Thyroid gland (tissue), 4 donors: ENCODE measurements at regions not wholly inside any gene's neighbourhood (a gene's known extent, or its start where the extent isn't known, plus 50 kb on each side); places are given as distances from the start of the nearest gene placed in this dataset.

Experiments
- POLR2A ChIP-seq, 2 donors: fragments of 450-650 bp; IDR thresholded peaks; one replicate each; pipeline ENCODE4 v1.6.1; 2017; ENCODE audit warnings: antibody characterized with exemption in 2 of 2, mild to moderate bottlenecking in 2 of 2, moderate library complexity in 1 of 2
- TF ChIP-seq, protein P1 (sequence below), 6 experiments: fragments of 200-600 bp in 3 of 6; fragments of 450-650 bp in 3 of 6; sonication (generic) in 3 of 6; IDR thresholded peaks; one replicate each; pipeline ENCODE4 v1.5.1; 2016 to 2019; ENCODE audit warnings: antibody characterized with exemption in 6 of 6, mild to moderate bottlenecking in 2 of 6, inconsistent platforms in 1 of 6, moderate library complexity in 1 of 6

DNA sequence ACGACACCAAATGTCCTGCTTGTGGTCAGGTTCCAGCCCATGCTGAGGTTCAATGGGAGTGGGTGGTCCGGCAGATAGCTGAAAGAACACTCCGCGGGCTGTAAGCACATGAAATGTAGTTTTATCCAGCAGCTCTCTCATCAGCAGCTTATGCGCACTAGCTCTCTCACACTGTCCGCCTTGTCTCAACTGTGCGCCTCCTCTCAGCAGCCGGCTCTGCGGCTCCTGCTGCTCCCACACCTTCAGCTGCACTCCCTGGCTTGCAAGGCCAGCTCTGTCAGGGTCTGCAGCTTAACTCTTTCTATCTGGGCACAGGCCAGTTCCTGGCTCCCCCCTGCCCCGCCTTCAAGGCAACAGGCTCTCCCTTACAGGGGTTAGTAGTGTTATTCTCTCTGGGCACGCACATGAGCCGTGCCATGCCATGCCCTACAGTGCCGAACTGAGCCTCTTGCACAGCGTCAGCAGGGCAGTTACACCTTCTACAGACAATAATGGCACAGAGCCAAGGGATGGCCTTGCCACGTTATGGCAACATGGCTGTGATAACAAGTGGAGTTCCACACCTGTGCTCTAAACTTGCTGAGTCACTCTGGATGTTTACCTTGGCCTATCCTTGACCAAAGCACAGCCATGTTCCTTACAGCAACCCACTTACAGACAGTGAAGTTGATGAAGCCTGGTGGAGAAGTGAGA lies 84.0 kb upstream of the LRFN2 start:
- TF ChIP-seq, protein P1, sequence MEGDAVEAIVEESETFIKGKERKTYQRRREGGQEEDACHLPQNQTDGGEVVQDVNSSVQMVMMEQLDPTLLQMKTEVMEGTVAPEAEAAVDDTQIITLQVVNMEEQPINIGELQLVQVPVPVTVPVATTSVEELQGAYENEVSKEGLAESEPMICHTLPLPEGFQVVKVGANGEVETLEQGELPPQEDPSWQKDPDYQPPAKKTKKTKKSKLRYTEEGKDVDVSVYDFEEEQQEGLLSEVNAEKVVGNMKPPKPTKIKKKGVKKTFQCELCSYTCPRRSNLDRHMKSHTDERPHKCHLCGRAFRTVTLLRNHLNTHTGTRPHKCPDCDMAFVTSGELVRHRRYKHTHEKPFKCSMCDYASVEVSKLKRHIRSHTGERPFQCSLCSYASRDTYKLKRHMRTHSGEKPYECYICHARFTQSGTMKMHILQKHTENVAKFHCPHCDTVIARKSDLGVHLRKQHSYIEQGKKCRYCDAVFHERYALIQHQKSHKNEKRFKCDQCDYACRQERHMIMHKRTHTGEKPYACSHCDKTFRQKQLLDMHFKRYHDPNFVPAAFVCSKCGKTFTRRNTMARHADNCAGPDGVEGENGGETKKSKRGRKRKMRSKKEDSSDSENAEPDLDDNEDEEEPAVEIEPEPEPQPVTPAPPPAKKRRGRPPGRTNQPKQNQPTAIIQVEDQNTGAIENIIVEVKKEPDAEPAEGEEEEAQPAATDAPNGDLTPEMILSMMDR (IDR thresholded peaks at IDR 0.05) = no peak
- no peak for TF ChIP-seq POLR2A (IDR thresholded peaks at IDR 0.05)
